HG03442 (cell line): ENCODE measurements at regions not wholly inside any gene's neighbourhood (a gene's known extent, or its start where the extent isn't known, plus 50 kb on each side); places are given as distances from the start of the nearest gene placed in this dataset.
"Not testable (repeated sequence)": the region's sequence is repeated elsewhere in the genome, so short reads cannot be mapped to it uniquely, and the experiment has no call there.

Experiments used
- ATAC-seq: cut with Tn5 transposase; IDR thresholded peaks from one replicate; pipeline ENCODE4 v1.9.1; 2021; ENCODE audit warnings: mild to moderate bottlenecking, moderate library complexity; ENCODE audit not compliant: unreplicated experiment

- no peak for ATAC-seq
Observed at GRCh38 chr2:194870974-194871535, 786.0 kb upstream of the SLC39A10 start.

- peak; percentile 80 for ATAC-seq
Observed at GRCh38 chr2:194867328-194867727, 789.7 kb upstream of the SLC39A10 start.

GRCh38 chr2:194854941-194855340, 802.1 kb upstream of the SLC39A10 start:
- no peak for ATAC-seq

GRCh38 chr2:194842871-194843270, 814.2 kb upstream of the SLC39A10 start:
- ATAC-seq: no peak

- ATAC-seq: not testable (repeated sequence)
Observed at GRCh38 chr2:194834371-194834770, 822.7 kb upstream of the SLC39A10 start.

GRCh38 chr2:194826241-194826640, 830.8 kb upstream of the SLC39A10 start:
- no peak for ATAC-seq

GRCh38 chr2:194824450-194824849, 832.6 kb upstream of the SLC39A10 start:
- ATAC-seq: no peak

GRCh38 chr2:194822657-194823056, 834.4 kb upstream of the SLC39A10 start:
- no peak for ATAC-seq

DNA sequence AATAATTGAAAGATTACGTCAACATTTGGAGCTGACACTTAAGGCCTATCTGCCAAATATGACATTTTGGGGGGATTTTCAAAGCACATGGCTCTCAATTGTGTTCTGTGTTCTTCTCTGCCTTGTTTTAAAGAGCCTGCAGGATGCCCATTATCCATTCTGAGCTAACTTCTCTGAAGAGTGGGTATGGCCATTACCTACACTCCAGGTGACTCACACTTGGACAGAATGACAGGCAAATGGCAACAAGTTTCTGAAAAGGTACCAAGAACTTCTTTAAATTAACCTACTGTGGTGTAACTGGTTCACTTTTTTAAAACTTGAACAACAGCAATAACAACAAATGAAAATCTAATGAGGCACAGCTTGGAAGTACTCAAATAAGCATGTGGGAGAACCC, 834.9 kb upstream of the SLC39A10 start:
- no peak for ATAC-seq

DNA sequence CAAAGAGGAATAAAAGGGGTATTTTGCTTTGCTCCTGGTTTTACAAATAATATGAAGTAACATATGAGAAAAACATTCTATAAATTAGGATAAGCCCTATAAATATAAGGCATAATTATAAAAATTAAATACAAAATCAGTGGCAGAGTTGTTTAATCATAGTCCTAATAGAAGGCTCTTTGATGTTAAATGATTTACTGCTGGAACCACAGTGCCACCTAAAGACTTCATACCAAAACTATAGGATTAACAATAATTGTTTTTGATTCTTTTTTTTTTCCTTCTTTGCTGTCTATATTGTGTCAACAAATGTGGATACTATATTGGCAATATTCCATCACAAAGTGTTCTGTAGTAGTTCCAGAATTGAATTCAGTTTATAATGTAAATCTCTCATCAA, 837.7 kb upstream of the SLC39A10 start:
- no peak for ATAC-seq

GRCh38 chr2:194815475-194815874, 841.6 kb upstream of the SLC39A10 start:
- no peak for ATAC-seq

- ATAC-seq: no peak
Observed at GRCh38 chr2:194802589-194802988, 854.4 kb upstream of the SLC39A10 start.

GRCh38 chr2:194787071-194787470, 870.0 kb upstream of the SLC39A10 start:
- ATAC-seq: not testable (repeated sequence)

GRCh38 chr2:194771394-194771793, 885.6 kb upstream of the SLC39A10 start:
- ATAC-seq: not testable (repeated sequence)

- no peak for ATAC-seq
Observed at GRCh38 chr2:194769030-194769429, 888.0 kb upstream of the SLC39A10 start.

- ATAC-seq: no peak
Observed at GRCh38 chr2:194765723-194766122, 891.3 kb upstream of the SLC39A10 start.

DNA sequence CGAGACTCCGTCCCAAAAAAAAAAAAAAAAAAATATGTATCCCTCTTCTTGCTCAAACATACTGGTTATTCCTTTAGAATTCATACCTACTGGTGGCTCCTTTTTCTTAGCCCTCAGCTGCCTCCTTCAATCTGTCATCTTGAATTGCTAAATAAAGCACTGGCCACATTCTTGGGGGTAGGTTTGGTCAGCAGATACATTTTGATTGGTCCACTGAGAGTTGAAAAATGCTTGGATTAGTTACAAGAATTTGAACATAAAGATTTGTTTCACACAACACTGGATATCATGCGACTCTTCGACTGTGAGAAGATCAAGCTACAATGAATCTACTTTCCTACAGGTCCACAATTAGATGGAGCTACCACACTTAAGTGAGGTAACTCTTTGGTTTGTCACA, 906.1 kb upstream of the SLC39A10 start:
- no peak for ATAC-seq

DNA sequence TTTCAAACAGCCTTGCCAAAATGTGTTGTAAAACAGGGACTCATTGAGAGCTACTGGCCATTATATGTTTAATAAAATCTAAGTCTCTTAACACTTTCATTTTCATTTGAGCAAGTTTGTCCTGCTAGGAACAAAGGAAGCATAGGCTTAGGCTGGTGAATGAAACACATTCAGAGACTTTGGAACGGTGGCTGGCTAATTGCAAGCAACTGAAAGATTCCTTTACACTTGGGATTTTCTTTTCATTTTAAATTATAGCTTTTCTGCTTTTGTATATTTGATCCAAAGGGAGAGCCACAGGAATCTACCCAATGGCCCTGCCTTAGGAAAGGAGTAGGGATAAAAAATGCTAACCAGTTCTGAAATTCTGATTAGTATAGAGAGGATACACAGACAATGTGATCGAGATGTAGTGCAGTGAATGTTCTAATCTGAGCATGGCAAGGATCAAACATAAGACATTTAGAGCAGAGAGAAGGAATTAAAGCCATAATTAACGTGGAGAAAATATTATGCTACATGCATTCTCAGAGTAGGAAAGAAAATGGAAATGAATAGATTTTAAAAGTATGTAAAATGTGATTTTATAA, 911.4 kb upstream of the SLC39A10 start:
- no peak for ATAC-seq

GRCh38 chr2:194742706-194743105, 914.3 kb upstream of the SLC39A10 start:
- no peak for ATAC-seq

DNA sequence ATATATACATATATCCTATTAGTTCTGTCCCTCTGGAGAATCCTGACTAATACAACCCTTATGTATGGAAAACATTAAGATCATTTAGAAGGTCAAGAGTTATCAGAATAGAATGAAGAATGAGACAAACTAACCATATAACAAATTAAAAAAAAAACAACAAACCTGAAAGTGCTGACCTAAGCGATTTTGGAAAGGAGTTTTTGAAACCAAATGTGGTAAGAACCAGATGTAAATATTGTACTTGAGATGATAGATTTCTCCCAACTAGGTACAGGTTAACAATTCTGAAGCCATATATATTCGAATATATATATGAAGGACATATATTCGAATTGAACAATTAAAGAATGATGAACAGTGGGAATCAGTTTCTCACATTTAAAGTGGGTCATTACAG, 917.8 kb upstream of the SLC39A10 start:
- ATAC-seq: no peak

GRCh38 chr2:194735837-194736542, 921.0 kb upstream of the SLC39A10 start:
- ATAC-seq: no peak

DNA sequence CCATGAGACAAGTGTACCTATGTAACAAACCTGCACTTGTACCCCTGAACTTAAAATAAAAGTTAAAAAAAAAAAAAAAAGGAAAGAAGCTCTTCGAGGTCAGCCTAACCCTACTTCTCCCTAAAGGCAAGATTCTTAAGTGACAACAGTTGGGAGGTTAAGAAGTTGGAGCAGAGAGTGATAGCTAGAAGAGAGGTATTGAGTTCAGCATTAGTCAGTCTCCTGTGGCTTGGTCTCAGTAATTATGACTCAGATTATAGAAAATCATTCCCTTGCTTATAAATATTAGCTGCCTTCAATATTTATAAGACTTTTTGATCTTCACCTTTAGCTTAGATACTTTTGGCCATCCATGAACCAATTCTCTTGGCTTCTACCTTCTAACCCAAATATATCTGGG, 926.8 kb upstream of the SLC39A10 start:
- ATAC-seq: no peak
